ENCODE measurements at regions not wholly inside any gene's neighbourhood (a gene's known extent, or its start where the extent isn't known, plus 50 kb on each side); places are given as distances from the start of the nearest gene placed in this dataset.

- TF ChIP-seq EZH2 (IDR thresholded peaks at IDR 0.05; ENCODE audit: borderline replicate concordance, insufficient read depth, low read length, poor library complexity, severe bottlenecking) (no peak), CTCF (IDR thresholded peaks at IDR 0.05; ENCODE audit: poor library complexity, severe bottlenecking) (no peak), POLR2AphosphoS5 (IDR thresholded peaks at IDR 0.05) (no peak), RAD21 (conservative IDR thresholded peaks at IDR 0.05) (no peak), TAF1 (IDR thresholded peaks at IDR 0.05; ENCODE audit: low read depth) (no peak), EP300 (conservative IDR thresholded peaks at IDR 0.05; ENCODE audit: poor library complexity, severe bottlenecking) (no peak), MXI1 (conservative IDR thresholded peaks at IDR 0.05; ENCODE audit: poor library complexity, severe bottlenecking) (no peak), REST (IDR thresholded peaks at IDR 0.05; ENCODE audit: borderline replicate concordance) (no peak)
These were observed 101.6 kb downstream of the LINC00237 start for GRCh38 chr20:21004386-21005076.
